ENCODE measurements at regions not wholly inside any gene's neighbourhood (a gene's known extent, or its start where the extent isn't known, plus 50 kb on each side); places are given as distances from the start of the nearest gene placed in this dataset.
A peak's percentile ranks its signal among the peaks of the same experiment; 100 is the strongest.
"Not testable (repeated sequence)": the region's sequence is repeated elsewhere in the genome, so short reads cannot be mapped to it uniquely, and the experiment has no call there.

DNA sequence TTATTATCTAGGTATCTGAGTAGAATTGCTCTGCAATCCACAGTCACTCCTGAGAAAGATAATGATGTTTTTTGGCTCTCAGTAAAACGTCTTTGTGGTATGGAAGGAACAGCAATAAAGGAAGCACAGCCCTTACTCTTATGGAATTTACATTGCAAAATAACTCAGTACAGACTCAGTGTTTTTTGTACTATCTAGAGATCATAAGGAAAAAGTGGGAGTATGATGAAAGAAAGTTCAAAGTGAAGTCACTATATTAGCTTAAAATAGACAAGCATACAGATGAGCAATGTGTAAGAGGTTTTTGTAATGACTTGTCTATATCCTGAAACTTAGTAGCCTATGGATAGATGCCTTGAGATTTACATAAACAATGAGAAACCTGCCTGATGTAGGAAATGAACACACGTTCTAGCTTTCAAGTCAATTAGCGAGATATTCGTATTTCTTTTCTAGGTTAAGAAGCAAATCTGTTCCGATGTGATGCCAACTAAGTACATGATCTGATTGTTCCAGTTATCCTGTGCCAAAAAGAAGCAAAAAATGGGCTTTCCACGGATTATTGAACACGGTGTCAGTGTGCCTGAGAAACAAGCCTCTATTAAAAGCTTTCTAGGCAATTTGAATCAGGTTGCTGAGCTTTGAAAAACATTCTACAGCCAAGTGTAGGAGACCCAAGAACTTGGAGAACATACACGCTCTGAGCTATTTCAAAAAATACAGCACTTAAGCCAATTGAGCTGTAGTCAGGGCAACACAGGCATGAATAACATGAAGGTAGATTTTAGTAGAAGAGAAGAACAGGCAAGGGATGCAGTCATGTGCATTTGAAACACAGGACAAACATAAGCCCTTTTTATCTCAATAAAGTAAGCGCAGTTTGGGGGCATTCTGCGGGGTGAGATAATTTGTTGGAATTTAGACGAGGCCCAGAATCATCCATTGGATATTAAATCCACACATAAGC lies 86.3 kb upstream of the TAF11L2 start:
- DNase-seq (ENCODE audit: low spot score, unreplicated experiment): no peak

DNA sequence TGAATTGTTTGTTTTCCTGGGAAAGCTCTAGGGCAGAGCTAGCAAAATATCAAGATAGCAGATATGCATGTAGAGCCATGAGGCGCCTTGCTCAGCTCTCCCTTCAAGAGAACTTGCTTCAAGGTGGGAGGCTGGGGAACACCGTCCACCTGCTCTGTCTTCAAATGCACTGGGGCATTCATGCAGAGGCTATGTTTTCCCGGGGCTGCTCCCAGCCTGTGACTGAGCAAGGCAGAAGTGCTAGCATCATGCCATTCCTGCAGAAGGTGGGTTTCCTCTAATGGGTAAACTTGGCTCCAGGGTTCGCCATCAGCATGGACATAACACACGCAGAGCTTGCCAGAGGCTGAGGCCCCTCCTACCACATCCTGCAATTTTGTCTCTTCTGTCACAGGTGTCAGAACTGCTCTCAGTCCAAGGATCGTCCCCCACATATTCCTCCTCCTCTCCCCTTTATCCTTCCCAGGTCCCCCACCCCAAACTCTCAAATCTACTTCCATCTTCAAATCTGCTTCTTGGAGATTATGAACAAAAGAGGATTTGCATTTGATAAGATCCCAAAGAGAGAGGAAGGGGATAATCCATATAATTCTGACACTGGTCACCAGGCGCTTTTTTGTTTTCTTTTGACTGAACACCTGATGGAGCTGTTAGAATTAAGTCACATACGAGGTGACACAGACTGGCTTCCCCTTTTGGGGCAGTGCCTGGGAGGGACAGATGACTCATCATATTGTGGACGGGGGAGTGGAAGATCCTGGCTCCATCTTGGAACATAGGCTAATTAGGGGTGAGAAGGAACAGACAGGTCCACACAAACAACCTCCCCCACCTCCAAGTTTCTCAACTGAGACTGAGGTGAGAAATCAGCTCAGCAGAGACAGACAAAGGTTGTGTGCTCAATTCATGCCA lies 85.0 kb upstream of the TAF11L2 start:
- peaks cover 14% of the 10 kb centered on the region for H3K4me1 Mint-ChIP-seq (ENCODE audit: low read depth)
- H3K36me3 Mint-ChIP-seq (ENCODE audit: insufficient read depth): no peaks in the 10 kb centered on the region
- peaks cover 7% of the 10 kb centered on the region for H3K27me3 Mint-ChIP-seq
- H3K27ac Mint-ChIP-seq: no peak overlapping the region
- H3K4me3 Mint-ChIP-seq (ENCODE audit: low read depth): no peak overlapping the region
- no peak for DNase-seq (ENCODE audit: low spot score, unreplicated experiment)
- TF ChIP-seq, protein P1, sequence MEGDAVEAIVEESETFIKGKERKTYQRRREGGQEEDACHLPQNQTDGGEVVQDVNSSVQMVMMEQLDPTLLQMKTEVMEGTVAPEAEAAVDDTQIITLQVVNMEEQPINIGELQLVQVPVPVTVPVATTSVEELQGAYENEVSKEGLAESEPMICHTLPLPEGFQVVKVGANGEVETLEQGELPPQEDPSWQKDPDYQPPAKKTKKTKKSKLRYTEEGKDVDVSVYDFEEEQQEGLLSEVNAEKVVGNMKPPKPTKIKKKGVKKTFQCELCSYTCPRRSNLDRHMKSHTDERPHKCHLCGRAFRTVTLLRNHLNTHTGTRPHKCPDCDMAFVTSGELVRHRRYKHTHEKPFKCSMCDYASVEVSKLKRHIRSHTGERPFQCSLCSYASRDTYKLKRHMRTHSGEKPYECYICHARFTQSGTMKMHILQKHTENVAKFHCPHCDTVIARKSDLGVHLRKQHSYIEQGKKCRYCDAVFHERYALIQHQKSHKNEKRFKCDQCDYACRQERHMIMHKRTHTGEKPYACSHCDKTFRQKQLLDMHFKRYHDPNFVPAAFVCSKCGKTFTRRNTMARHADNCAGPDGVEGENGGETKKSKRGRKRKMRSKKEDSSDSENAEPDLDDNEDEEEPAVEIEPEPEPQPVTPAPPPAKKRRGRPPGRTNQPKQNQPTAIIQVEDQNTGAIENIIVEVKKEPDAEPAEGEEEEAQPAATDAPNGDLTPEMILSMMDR (IDR thresholded peaks at IDR 0.05; ENCODE audit: unreplicated experiment): no peak
- H3K9me3 Mint-ChIP-seq (ENCODE audit: low read depth): no peaks in the 10 kb centered on the region

More for the DNA sequence above, 86.3 kb upstream of the TAF11L2 start:
- Mint-ChIP-seq H3K27me3 (peaks cover 7% of the 10 kb centered on the region), H3K4me1 (ENCODE audit: low read depth) (peaks cover 14% of the 10 kb centered on the region), H3K27ac (no peak overlapping the region), H3K4me3 (ENCODE audit: low read depth) (no peak overlapping the region), H3K9me3 (ENCODE audit: low read depth) (no peaks in the 10 kb centered on the region), H3K36me3 (ENCODE audit: insufficient read depth) (no peaks in the 10 kb centered on the region)
- TF ChIP-seq, protein P1 (IDR thresholded peaks at IDR 0.05; ENCODE audit: unreplicated experiment): no peak

DNA sequence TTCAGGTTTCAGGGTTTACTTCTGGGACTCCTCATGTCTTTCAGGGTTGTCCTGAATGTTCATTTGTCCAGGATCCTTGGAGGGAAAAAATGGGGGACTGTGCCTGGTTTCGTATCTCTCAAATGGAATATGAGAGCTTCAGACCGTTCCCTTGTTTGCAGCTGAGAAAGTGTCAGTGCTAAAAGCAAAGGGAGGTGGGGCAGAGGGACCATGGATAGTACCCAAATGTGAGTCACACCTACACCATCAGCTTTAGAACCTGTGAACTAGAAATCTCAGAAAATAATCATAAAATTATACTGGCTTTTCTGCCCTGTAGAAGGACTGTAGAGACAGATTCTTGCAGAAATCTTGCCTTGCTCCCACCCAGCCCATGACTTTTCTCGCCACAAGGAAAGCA lies 84.3 kb upstream of the TAF11L2 start:
- H3K27me3 Mint-ChIP-seq: peaks cover 7% of the 10 kb centered on the region
- H3K4me3 Mint-ChIP-seq (ENCODE audit: low read depth): no peak overlapping the region
- peaks cover 14% of the 10 kb centered on the region for H3K4me1 Mint-ChIP-seq (ENCODE audit: low read depth)
- H3K9me3 Mint-ChIP-seq (ENCODE audit: low read depth): no peaks in the 10 kb centered on the region
- TF ChIP-seq, protein P1 (IDR thresholded peaks at IDR 0.05; ENCODE audit: unreplicated experiment): no peak
- H3K36me3 Mint-ChIP-seq (ENCODE audit: insufficient read depth): no peaks in the 10 kb centered on the region
- DNase-seq (ENCODE audit: low spot score, unreplicated experiment): no peak
- no peak overlapping the region for H3K27ac Mint-ChIP-seq

DNA sequence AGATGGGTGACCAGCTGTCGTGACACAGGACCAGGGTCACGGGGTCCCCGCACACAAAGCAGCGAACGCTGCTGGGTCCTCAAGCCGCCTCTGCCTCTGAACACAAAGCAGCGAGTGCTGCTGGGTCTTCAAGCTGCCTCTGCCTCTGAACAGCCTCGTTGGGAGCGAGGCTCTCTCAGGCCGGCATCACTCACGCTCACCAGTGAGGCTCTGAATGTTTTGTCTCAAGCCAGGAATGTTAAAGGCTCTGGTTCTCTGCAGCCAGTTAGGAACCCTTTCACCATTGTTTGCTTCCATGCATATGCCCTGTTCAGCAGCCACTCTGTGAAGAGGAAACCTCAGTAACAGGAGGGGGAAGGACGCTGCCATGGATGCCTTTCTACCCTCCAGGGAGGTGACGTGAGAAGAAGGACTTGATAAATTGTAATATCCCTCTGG lies 82.7 kb upstream of the TAF11L2 start:
- TF ChIP-seq, protein P1 (IDR thresholded peaks at IDR 0.05; ENCODE audit: unreplicated experiment): no peak
- H3K9me3 Mint-ChIP-seq (ENCODE audit: low read depth): no peaks in the 10 kb centered on the region
- peak overlapping the region; percentile 22 for H3K4me3 Mint-ChIP-seq (ENCODE audit: low read depth)
- peak overlapping the region; percentile 56 for H3K27ac Mint-ChIP-seq
- no peaks in the 10 kb centered on the region for H3K36me3 Mint-ChIP-seq (ENCODE audit: insufficient read depth)
- H3K27me3 Mint-ChIP-seq: peaks cover 7% of the 10 kb centered on the region
- peaks cover 14% of the 10 kb centered on the region for H3K4me1 Mint-ChIP-seq (ENCODE audit: low read depth)
- no peak for DNase-seq (ENCODE audit: low spot score, unreplicated experiment)

DNA sequence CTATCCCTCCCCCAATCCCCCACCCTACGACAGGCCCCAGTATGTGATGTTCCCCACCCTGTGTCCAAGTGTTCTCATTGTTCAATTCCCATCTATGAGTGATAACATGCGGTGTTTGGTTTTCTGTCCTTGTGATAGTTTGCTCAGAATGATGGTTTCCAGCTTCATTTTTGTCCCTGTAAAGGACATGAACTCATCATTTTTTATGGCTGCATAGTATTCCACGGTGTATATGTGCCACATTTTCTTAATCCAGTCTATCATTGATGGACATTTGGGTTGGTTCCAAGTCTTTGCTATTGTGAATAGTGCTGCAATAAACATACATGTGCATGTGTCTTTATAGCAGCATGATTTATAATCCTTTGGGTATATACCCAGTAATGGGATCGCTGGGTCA lies 81.7 kb upstream of the TAF11L2 start:
- not testable (repeated sequence) for H3K27ac Mint-ChIP-seq; H3K36me3 Mint-ChIP-seq (ENCODE audit: insufficient read depth); H3K9me3 Mint-ChIP-seq (ENCODE audit: low read depth); H3K4me3 Mint-ChIP-seq (ENCODE audit: low read depth); H3K27me3 Mint-ChIP-seq; DNase-seq (ENCODE audit: low spot score, unreplicated experiment)
- H3K4me1 Mint-ChIP-seq (ENCODE audit: low read depth): peaks cover 14% of the 10 kb centered on the region
